HepG2 (cell line): ENCODE measurements at regions not wholly inside any gene's neighbourhood (a gene's known extent, or its start where the extent isn't known, plus 50 kb on each side); places are given as distances from the start of the nearest gene placed in this dataset.

Experiments
- ATAC-seq: fragments of 200-7000 bp; cut with Tn5 transposase; 3 replicates; pipeline ENCODE4 v1.9.1; 2020; ENCODE audit warnings: mild to moderate bottlenecking, moderate library complexity
- BruUV-seq: library from RNA; stranded (reverse); fragments of 400-500 nt; replicated peaks from 2 replicates; lab custom pipeline; 2021; lab: Mats Ljungman, UMichigan
- CTCF ChIA-PET: fragments of 300-600 bp; formaldehyde crosslinking; extraction: SDS; loops from one replicate; lab custom pipeline; 2021; ENCODE audit warnings: low total read pairs, inconsistent platforms, low intra/inter-chr PET ratio; lab: Yijun Ruan, JAX
- POLR2A ChIA-PET: fragments of 350-600 bp; sonication (Branson Sonifier 250); formaldehyde crosslinking; loops from one replicate; lab custom pipeline; 2020; ENCODE audit warnings: antibody characterized with exemption, inconsistent platforms; lab: Yijun Ruan, JAX
- DNase-seq: peaks from one replicate; pipeline ENCODE4 v3.0.0-alpha.2; 2015; ENCODE audit warnings: low spot score
- FAIRE-seq: peaks from 3 replicates; lab custom pipeline; 2011; peaks lifted over from hg19 to GRCh38; lab: Jason Lieb, UNC
- H2AFZ ChIP-seq: one replicate; pipeline ENCODE4 v1.6.1; 2011; ENCODE audit warnings: low read length, inconsistent platforms
- H3K27ac ChIP-seq: fragments of 300-600 bp; 3 replicates; pipeline ENCODE4 v1.8.0; 2011; ENCODE audit warnings: mixed run types, mild to moderate bottlenecking, mixed read lengths, low read length, inconsistent platforms; ENCODE audit not compliant: insufficient read depth; ENCODE audit errors: extremely low read length
- H3K27me3 ChIP-seq, 2 experiments: fragments of 200-600 bp in 1 of 2; 2 replicates in 1 of 2; 3 replicates in 1 of 2; pipeline versions ENCODE4 v1.6.0 to v1.8.0; 2011; ENCODE audit warnings: low read length in 2 of 2, mild to moderate bottlenecking in 2 of 2, moderate library complexity in 2 of 2, inconsistent platforms in 1 of 2; ENCODE audit not compliant: insufficient read depth in 2 of 2, control insufficient read depth in 1 of 2
- H3K36me3 ChIP-seq, 2 experiments: fragments of 200-600 bp in 1 of 2; replicated peaks in 1 of 2; 2 replicates in 1 of 2; 3 replicates in 1 of 2; pipeline versions ENCODE4 v1.5.1 to v1.8.0; 2011; ENCODE audit warnings: low read length in 2 of 2, inconsistent platforms in 1 of 2; ENCODE audit not compliant: insufficient read depth in 2 of 2, control insufficient read depth in 1 of 2
- H3K4me1 ChIP-seq: 2 replicates; pipeline ENCODE4 v1.5.1; 2012; ENCODE audit warnings: low read length, inconsistent platforms; ENCODE audit not compliant: insufficient read depth
- H3K4me2 ChIP-seq: 2 replicates; pipeline ENCODE4 v1.6.0; 2011; ENCODE audit warnings: low read depth, low read length, inconsistent platforms
- H3K4me3 ChIP-seq, 3 experiments: fragments of 200-600 bp in 1 of 3; sonication (generic), shearing (Covaris generic) in 1 of 3; replicated peaks in 1 of 3; 2 replicates each; pipeline ENCODE4 v1.5.1; 2011 to 2016; ENCODE audit warnings: low read length in 3 of 3, inconsistent platforms in 2 of 3, low read depth in 2 of 3, mild to moderate bottlenecking in 2 of 3, control low read depth in 1 of 3, mixed read lengths in 1 of 3; ENCODE audit not compliant: insufficient read depth in 1 of 3
- H3K79me2 ChIP-seq: one replicate; pipeline ENCODE4 v1.6.1; 2011; ENCODE audit warnings: low read length, inconsistent platforms; ENCODE audit not compliant: insufficient read depth
- H3K9ac ChIP-seq: 2 replicates; pipeline ENCODE4 v1.6.0; 2011; ENCODE audit warnings: mild to moderate bottlenecking, low read depth, low read length, inconsistent platforms; ENCODE audit not compliant: insufficient read depth
- H3K9me3 ChIP-seq: 2 replicates; pipeline ENCODE4 v1.5.1; 2012; ENCODE audit warnings: mild to moderate bottlenecking, low read length
- H4K20me1 ChIP-seq: 2 replicates; pipeline ENCODE4 v1.6.0; 2011; ENCODE audit warnings: inconsistent platforms, mild to moderate bottlenecking, low read length, moderate library complexity; ENCODE audit not compliant: insufficient read depth
- CCAR2 ChIP-seq: fragments of 200-400 bp; formaldehyde crosslinking; optimal IDR thresholded peaks from 2 replicates; pipeline ENCODE3; 2018; ENCODE audit warnings: low read depth, mild to moderate bottlenecking, low read length, moderate library complexity
- DNMT1 ChIP-seq: sonication (generic); formaldehyde crosslinking; IDR thresholded peaks from 2 replicates; pipeline ENCODE4 v1.5.1; 2020; ENCODE audit warnings: mild to moderate bottlenecking, missing genetic modification reagents
- DZIP1 ChIP-seq: sonication (generic); formaldehyde crosslinking; IDR thresholded peaks from 2 replicates; pipeline ENCODE4 v1.5.0; 2020; ENCODE audit warnings: mild to moderate bottlenecking, missing genetic modification reagents
- HDAC2 ChIP-seq: sonication (generic); formaldehyde crosslinking; IDR thresholded peaks from 2 replicates; pipeline ENCODE4 v1.4.0; 2020; ENCODE audit warnings: missing genetic modification reagents
- KLF9 ChIP-seq: IDR thresholded peaks from 2 replicates; pipeline ENCODE4 v1.6.1; 2016; ENCODE audit warnings: low read depth
- SP4 ChIP-seq: sonication (generic); formaldehyde crosslinking; IDR thresholded peaks from 2 replicates; pipeline ENCODE4 v1.8.1; 2023; ENCODE audit warnings: mild to moderate bottlenecking, missing genetic modification reagents
- XBP1 ChIP-seq: sonication (generic); formaldehyde crosslinking; IDR thresholded peaks from 2 replicates; pipeline ENCODE4 v1.5.0; 2020; ENCODE audit warnings: missing genetic modification reagents
- ZNF207 ChIP-seq: fragments of 450-650 bp; IDR thresholded peaks from 2 replicates; pipeline ENCODE4 v1.6.1; 2016; ENCODE audit warnings: antibody characterized with exemption, borderline replicate concordance
- ZNF329 ChIP-seq: sonication (generic); formaldehyde crosslinking; IDR thresholded peaks from 2 replicates; pipeline ENCODE4 v1.9.0; 2021; ENCODE audit warnings: low read depth, mild to moderate bottlenecking, missing genetic modification reagents
- ZNF670 ChIP-seq: sonication (generic); formaldehyde crosslinking; IDR thresholded peaks from 2 replicates; pipeline ENCODE4 v1.8.0; 2022; ENCODE audit warnings: mild to moderate bottlenecking, missing genetic modification reagents, borderline replicate concordance
- WGBS: methylation state at CpG from one replicate; pipeline ENCODE4 v1.1.6; 2017; ENCODE audit warnings: low lambda C conversion rate; 5-methylcytosine and 5-hydroxymethylcytosine counted together
- in situ Hi-C: cut with HindIII; loops from 2 replicates; pipeline ENCODE4 v1.10.0; 2017; ENCODE audit warnings: low pct_unique_long_range_greater_than_20kb; ENCODE audit not compliant: extremely low pct_ligation_motif_present
- intact Hi-C: fragments of 100-400 bp; cut with micrococcal nuclease; formaldehyde crosslinking; loops from one replicate; pipeline ENCODE4 v1.10.0; 2022; ENCODE audit not compliant: unreplicated experiment

DNA sequence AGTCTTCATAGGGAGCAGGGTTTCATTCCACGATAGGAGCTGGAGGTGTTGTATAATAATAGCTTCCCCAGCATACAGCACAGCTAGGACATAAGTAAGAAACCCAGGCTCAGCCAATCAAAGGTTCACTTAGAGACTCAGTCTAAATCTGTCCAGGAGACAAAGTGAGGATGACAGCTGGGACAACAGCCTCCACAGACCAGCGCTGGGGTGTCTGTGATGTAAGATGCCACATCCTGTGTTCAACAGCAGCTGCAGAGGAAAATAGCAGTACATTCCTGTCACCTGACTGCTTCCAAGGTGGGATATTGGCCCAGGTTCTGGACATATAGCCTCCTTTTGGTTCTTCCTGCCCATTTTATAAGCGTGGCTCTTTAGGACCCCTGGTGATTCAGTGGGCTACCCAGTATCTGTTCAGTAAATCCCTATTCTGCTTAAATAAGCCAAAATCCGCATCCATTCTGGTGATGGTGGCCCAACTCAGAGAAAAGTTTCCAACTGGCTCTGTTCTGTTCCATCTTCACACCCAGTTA lies 176.8 kb upstream of the SYT6 start:
- Histone ChIP-seq H4K20me1 (no peaks in the 10 kb centered on the region), H3K27me3 (peaks cover 1 to 7% of the 10 kb centered on the region in 2 experiments; a peak in 1 of 5 replicates), H3K9me3 (no peaks in the 10 kb centered on the region), H3K79me2 (no peaks in the 10 kb centered on the region), H3K4me2 (no peak overlapping the region), H3K4me1 (no peaks in the 10 kb centered on the region), H3K27ac (no peak overlapping the region), H2AFZ (no peak overlapping the region), H3K36me3 (no peaks in the 10 kb centered on the region), H3K4me3 (no peak overlapping the region), H3K9ac (no peak overlapping the region)
- FAIRE-seq (no peak), DNase-seq (no peak), ATAC-seq (no peak)
- in situ Hi-C loops, result no loop called here
- ChIA-PET POLR2A (no interaction called here), CTCF (no interaction called here)
- intact Hi-C loops, result no loop called here
- TF ChIP-seq ZNF329 (CRISPR knock-in tag), result no peak
- no peak for TF ChIP-seq HDAC2 (CRISPR knock-in tag)
- TF ChIP-seq ZNF670 (CRISPR knock-in tag), result no peak
- TF ChIP-seq XBP1 (CRISPR knock-in tag), result no peak
- TF ChIP-seq SP4 (CRISPR knock-in tag), result no peak
- WGBS, result 0% methylated on average over 4 of the region's 4 CpGs
- BruUV-seq, result no TSS peak

DNA sequence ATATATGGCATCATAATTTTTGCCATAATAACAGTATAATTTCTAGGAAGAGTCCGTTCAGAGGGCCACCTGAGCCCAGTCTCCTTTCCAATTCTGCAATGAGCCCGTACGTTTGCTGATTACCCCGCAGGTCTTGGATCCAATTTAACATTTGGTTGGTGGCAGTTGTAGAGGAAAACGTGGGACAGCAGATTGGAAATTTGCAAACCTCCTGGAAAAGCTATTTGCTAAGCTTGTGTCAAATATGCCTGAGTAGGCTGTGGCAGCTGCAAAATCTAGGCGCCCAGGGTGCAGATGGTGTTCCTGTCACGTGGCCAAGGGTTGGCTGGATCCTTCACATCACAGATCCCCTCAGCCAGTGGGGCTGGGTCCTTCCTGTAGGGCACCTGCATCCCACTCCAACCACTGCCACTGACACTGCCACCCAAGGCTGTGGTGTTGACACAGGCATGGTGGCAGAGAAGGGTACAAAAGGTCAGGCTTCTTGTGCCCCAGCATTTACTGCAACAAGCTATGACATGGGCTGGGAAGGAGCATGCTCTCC lies 174.8 kb upstream of the SYT6 start:
- no peak overlapping the region for H3K4me2 ChIP-seq
- no peak for DNase-seq
- peaks cover 1 to 7% of the 10 kb centered on the region in 2 experiments; a peak in 1 of 5 replicates for H3K27me3 ChIP-seq
- no peak for TF ChIP-seq CCAR2
- TF ChIP-seq KLF9 (CRISPR knock-in tag), result no peak
- no peak for TF ChIP-seq DNMT1 (CRISPR knock-in tag)
- TF ChIP-seq ZNF207, result no peak
- TF ChIP-seq DZIP1, result no peak
- H2AFZ ChIP-seq, result no peak overlapping the region
- no peaks in the 10 kb centered on the region for H3K4me1 ChIP-seq
- intact Hi-C loops (no loop called here), in situ Hi-C loops (no loop called here)
- H3K79me2 ChIP-seq, result no peaks in the 10 kb centered on the region
- no peaks in the 10 kb centered on the region for H4K20me1 ChIP-seq
- no peak for ATAC-seq
- CTCF ChIA-PET, result no interaction called here
- POLR2A ChIA-PET, result no interaction called here
- no TSS peak for BruUV-seq
- H3K36me3 ChIP-seq, result no peaks in the 10 kb centered on the region
- no peak overlapping the region for H3K9ac ChIP-seq
- FAIRE-seq, result no peak
- H3K4me3 ChIP-seq, result no peak overlapping the region
- 22% methylated on average over 5 of the region's 7 CpGs for WGBS
- no peak overlapping the region for H3K27ac ChIP-seq
- no peaks in the 10 kb centered on the region for H3K9me3 ChIP-seq
